SK-N-SH (cell line): ENCODE measurements at regions not wholly inside any gene's neighbourhood (a gene's known extent, or its start where the extent isn't known, plus 50 kb on each side); places are given as distances from the start of the nearest gene placed in this dataset.

Experiments
- CTCF ChIP-seq: fragments of 200-600 bp; sonication (generic); IDR thresholded peaks from 2 replicates; pipeline ENCODE4 v1.6.1; 2017; ENCODE audit warnings: antibody characterized with exemption, mild to moderate bottlenecking, moderate library complexity
- EZH2phosphoT487 ChIP-seq: fragments of 200-600 bp; sonication (generic); IDR thresholded peaks from 2 replicates; pipeline ENCODE4 v1.6.1; 2017; ENCODE audit warnings: low read depth, mixed run types, mild to moderate bottlenecking, antibody characterized with exemption, moderate library complexity, borderline replicate concordance
- JUND ChIP-seq: IDR thresholded peaks from 2 replicates; pipeline ENCODE4 v1.4.0; 2012
- MXI1 ChIP-seq: IDR thresholded peaks from 2 replicates; pipeline ENCODE4 v1.6.1; 2012; ENCODE audit warnings: mild to moderate bottlenecking, low read depth, low read length, improper control_type of control experiment
- NRF1 ChIP-seq: IDR thresholded peaks from 2 replicates; pipeline ENCODE4 v1.6.1; 2012; ENCODE audit warnings: low read depth, mild to moderate bottlenecking, low read length
- YY1 ChIP-seq: IDR thresholded peaks from 2 replicates; pipeline ENCODE4 v1.4.0; 2012; ENCODE audit warnings: low read depth, mild to moderate bottlenecking

- TF ChIP-seq YY1 (no peak), CTCF (no peak), NRF1 (no peak), MXI1 (no peak), JUND (no peak), EZH2phosphoT487 (no peak)
Observed at GRCh38 chr5:64096771-64097170, 68.9 kb upstream of the RNF180 start.
